ENCODE measurements at regions not wholly inside any gene's neighbourhood (a gene's known extent, or its start where the extent isn't known, plus 50 kb on each side); places are given as distances from the start of the nearest gene placed in this dataset.

- DNase-seq (ENCODE audit: low read depth in 2 of 2) = no peak
Measured at GRCh38 chr11:116300232-116300631, 472.6 kb downstream of the BUD13 start.

- no peak for DNase-seq (ENCODE audit: low read depth in 2 of 2)
Measured at GRCh38 chr11:116294630-116295029, 478.2 kb downstream of the BUD13 start.

GRCh38 chr11:116287866-116288265 lies 484.9 kb downstream of the BUD13 start:
- no peak for DNase-seq (ENCODE audit: low read depth in 2 of 2)

GRCh38 chr11:116285026-116285425 lies 487.8 kb downstream of the BUD13 start:
- DNase-seq (ENCODE audit: low read depth in 2 of 2) = no peak

GRCh38 chr11:116283300-116283699 lies 489.5 kb downstream of the BUD13 start:
- DNase-seq (ENCODE audit: low read depth in 2 of 2) = no peak

- no peak for DNase-seq (ENCODE audit: low read depth in 2 of 2)
Measured at GRCh38 chr11:116282481-116282880, 490.3 kb downstream of the BUD13 start.

- DNase-seq (ENCODE audit: low read depth in 2 of 2) = no peak
Measured at GRCh38 chr11:116281173-116282160, 491.3 kb downstream of the BUD13 start.

GRCh38 chr11:116279511-116279910 lies 493.3 kb downstream of the BUD13 start:
- DNase-seq (ENCODE audit: low read depth in 2 of 2) = no peak

GRCh38 chr11:116278076-116278475 lies 494.7 kb downstream of the BUD13 start:
- no peak for DNase-seq (ENCODE audit: low read depth in 2 of 2)

- DNase-seq (ENCODE audit: low read depth in 2 of 2) = peak; percentile 50 to 62
Measured at GRCh38 chr11:116276051-116277044, 496.4 kb downstream of the BUD13 start.

- no peak for DNase-seq (ENCODE audit: low read depth in 2 of 2)
Measured at GRCh38 chr11:116275635-116276034, 497.2 kb downstream of the BUD13 start.

- no peak for DNase-seq (ENCODE audit: low read depth in 2 of 2)
Measured at GRCh38 chr11:116274521-116274920, 498.3 kb downstream of the BUD13 start.

GRCh38 chr11:116272181-116272789 lies 500.5 kb downstream of the BUD13 start:
- no peak for DNase-seq (ENCODE audit: low read depth in 2 of 2)

GRCh38 chr11:116271479-116271878 lies 501.3 kb downstream of the BUD13 start:
- DNase-seq (ENCODE audit: low read depth in 2 of 2) = no peak

GRCh38 chr11:116267146-116267545 lies 505.6 kb downstream of the BUD13 start:
- no peak for DNase-seq (ENCODE audit: low read depth in 2 of 2)

GRCh38 chr11:116263770-116264169 lies 509.0 kb downstream of the BUD13 start:
- no peak for DNase-seq (ENCODE audit: low read depth in 2 of 2)

- DNase-seq (ENCODE audit: low read depth in 2 of 2) = no peak
Measured at GRCh38 chr11:116263019-116263418, 509.8 kb downstream of the BUD13 start.

- DNase-seq (ENCODE audit: low read depth in 2 of 2) = no peak
Measured at GRCh38 chr11:116262370-116262769, 510.4 kb downstream of the BUD13 start.

GRCh38 chr11:116261606-116262005 lies 511.2 kb downstream of the BUD13 start:
- DNase-seq (ENCODE audit: low read depth in 2 of 2) = no peak

GRCh38 chr11:116258821-116259220 lies 514.0 kb downstream of the BUD13 start:
- no peak for DNase-seq (ENCODE audit: low read depth in 2 of 2)

GRCh38 chr11:116257883-116258282 lies 514.9 kb downstream of the BUD13 start:
- no peak for DNase-seq (ENCODE audit: low read depth in 2 of 2)

- no peak for DNase-seq (ENCODE audit: low read depth in 2 of 2)
Measured at GRCh38 chr11:116257092-116257491, 515.7 kb downstream of the BUD13 start.

Measured in stimulated activated CD4-positive, alpha-beta T cell treated with anti-CD3 and anti-CD28 coated beads, Interleukin-1b, Interleukin-23, amount 100 ng/mL, for 4 hours (primary cell).